ENCODE measurements at regions not wholly inside any gene's neighbourhood (a gene's known extent, or its start where the extent isn't known, plus 50 kb on each side); places are given as distances from the start of the nearest gene placed in this dataset.
A peak's percentile ranks its signal among the peaks of the same experiment; 100 is the strongest.

DNA sequence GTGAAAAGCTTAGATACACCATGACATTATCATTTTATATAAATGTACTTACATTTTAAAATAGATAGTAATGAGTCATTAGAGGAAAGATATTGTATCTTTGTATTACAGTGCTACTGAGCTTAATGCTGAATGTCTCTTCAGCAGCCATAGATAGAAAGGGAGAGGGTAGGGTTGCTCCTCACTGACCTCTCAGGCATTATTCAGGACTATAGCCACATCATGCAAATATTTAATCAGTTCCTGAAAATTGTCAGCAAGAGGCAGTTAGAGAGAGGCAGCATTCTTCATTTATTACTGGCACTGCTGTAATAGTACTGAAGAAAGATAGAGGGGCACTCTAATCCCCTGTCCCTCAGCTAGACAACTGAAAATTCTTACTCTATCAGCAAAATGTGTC lies 242.0 kb upstream of the TANK start:
- no peak overlapping the region for H3K4me3 ChIP-seq
- no peak for DNase-seq (ENCODE audit: low spot score in 2 of 2)

DNA sequence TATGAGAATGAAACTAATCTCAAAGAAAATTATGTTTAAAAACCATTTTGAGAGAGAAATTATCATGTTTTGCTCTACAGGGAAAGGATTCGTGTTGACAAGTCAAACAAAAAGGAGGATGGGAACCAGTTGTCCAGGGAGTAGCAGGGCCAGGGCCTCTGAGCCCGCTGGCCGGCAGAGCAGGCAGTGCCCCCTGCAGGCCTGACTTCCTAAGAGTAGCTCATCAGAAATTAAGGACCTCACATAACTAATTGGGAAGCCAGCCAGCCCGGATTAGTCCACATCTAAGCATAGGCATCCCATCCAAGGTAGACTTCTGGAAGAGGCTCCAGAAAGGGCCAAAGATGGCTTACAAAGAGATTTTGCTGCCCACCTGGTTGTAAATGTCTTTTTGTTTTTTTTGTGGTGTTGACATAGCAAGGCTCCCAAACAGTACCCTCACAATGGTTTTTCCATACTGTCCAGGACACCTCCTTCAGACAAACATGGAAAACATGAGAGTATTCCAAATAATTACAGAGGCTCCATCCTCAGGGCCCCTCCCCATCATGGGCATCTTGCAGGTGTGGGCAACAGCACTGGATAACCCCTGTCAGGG lies 241.2 kb upstream of the TANK start:
- in situ Hi-C loops (cut with MboI; ENCODE audit: low sequenced_read_pairs), result no loop called here
- Histone ChIP-seq H3K27me3 (ENCODE audit: low read depth) (no peaks in the 10 kb centered on the region), H3K9me3 (no peaks in the 10 kb centered on the region), H3K4me1 (peaks cover 22% of the 10 kb centered on the region), H3K4me3 (no peak overlapping the region), H3K36me3 (replicated peaks) (no peaks in the 10 kb centered on the region)
- peak; percentile 42 to 72 for DNase-seq (ENCODE audit: low spot score in 2 of 2)

More for the DNA sequence above, 242.0 kb upstream of the TANK start:
- Histone ChIP-seq H3K27me3 (ENCODE audit: low read depth) (no peaks in the 10 kb centered on the region), H3K9me3 (no peaks in the 10 kb centered on the region), H3K36me3 (replicated peaks) (no peaks in the 10 kb centered on the region), H3K4me1 (peaks cover 30% of the 10 kb centered on the region)
- in situ Hi-C loops (cut with MboI; ENCODE audit: low sequenced_read_pairs), result no loop called here

DNA sequence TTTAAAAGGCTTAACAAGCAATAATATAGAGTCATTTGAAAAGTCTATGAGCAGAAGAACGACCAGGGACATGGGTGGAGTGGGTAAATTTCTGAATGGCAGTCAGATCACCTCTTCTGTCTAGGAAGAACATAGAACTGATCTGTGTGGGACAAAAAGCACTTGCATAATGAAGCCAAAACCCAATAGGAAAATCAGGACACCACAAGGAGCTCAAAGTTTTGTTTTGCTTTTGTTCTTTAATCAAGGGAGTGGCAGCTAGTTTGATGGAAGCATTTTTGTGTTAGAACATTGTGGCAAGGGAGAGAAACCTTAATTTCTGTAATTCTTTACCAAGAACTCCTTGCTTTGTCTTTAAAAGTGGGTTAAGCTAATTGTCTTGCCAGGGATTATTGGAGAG lies 240.2 kb upstream of the TANK start:
- no peak for DNase-seq (ENCODE audit: low spot score in 2 of 2)

DNA sequence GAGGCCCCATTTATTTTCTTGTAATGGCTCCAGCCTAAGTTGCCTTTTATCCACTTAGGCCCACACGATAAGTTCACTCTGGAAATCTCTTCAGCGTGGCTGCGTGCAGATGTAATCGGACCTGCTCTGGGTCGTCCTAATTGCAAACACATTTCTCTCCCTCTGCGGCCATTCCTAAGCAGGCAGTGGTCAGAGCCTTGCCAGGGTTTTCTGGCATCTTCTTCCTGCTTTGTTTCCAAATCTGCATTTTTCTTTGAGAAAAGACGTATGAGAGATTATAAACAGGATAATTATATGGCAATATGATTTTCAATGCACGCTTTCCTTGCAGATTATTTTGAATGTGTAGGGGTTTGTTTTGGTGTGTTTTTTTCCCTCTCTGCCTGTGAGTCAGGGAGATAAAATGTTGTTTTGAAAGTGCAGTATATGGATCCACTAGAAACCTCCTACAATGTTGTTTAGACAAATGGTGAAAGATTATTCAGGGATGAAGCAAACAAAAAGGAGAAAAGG lies 239.4 kb upstream of the TANK start:
- Histone ChIP-seq H3K4me1 (peaks cover 32% of the 10 kb centered on the region), H3K4me3 (no peak overlapping the region), H3K27me3 (ENCODE audit: low read depth) (no peaks in the 10 kb centered on the region), H3K9me3 (no peaks in the 10 kb centered on the region), H3K36me3 (replicated peaks) (no peaks in the 10 kb centered on the region)
- in situ Hi-C loops (cut with MboI; ENCODE audit: low sequenced_read_pairs), result no loop called here
- DNase-seq (ENCODE audit: low spot score in 2 of 2), result no peak

More for the DNA sequence above, 240.2 kb upstream of the TANK start:
- H3K27me3 ChIP-seq (ENCODE audit: low read depth), result no peaks in the 10 kb centered on the region
- H3K4me3 ChIP-seq, result no peak overlapping the region
- in situ Hi-C loops (cut with MboI; ENCODE audit: low sequenced_read_pairs), result no loop called here
- H3K4me1 ChIP-seq, result peaks cover 24% of the 10 kb centered on the region
- no peaks in the 10 kb centered on the region for H3K9me3 ChIP-seq
- no peaks in the 10 kb centered on the region for H3K36me3 ChIP-seq (replicated peaks)

DNA sequence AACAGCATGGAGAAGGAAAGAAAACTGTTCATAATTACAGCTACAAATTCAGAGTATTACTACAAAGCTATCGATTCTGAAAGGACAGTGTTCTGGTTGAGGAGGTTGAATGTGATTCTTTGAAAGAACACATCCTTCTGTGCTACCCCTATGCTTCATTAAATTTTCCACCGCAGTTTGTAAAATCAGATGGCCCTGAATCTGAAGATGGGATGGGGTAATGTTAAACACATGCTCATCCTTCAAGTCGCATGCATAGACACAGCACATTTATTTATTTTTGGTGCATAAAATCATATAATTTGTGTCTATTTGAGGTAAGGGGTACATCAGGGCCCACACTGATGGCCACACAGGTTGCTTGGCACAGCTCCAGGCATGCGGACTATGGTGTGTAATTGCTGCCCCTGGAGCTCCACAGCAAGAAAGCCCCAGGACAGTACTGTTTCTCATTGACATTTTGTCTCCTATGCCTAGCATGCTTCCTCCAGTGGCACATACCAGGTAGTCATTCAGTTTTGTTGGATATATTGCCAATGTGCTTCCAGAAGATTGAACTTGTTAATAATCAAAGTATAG lies 238.8 kb upstream of the TANK start:
- no peaks in the 10 kb centered on the region for H3K36me3 ChIP-seq (replicated peaks)
- no peaks in the 10 kb centered on the region for H3K27me3 ChIP-seq (ENCODE audit: low read depth)
- H3K9me3 ChIP-seq, result no peaks in the 10 kb centered on the region
- peaks cover 33% of the 10 kb centered on the region for H3K4me1 ChIP-seq
- in situ Hi-C loops (cut with MboI; ENCODE audit: low sequenced_read_pairs), result no loop called here
- no peak overlapping the region for H3K4me3 ChIP-seq
- no peak for DNase-seq (ENCODE audit: low spot score in 2 of 2)

DNA sequence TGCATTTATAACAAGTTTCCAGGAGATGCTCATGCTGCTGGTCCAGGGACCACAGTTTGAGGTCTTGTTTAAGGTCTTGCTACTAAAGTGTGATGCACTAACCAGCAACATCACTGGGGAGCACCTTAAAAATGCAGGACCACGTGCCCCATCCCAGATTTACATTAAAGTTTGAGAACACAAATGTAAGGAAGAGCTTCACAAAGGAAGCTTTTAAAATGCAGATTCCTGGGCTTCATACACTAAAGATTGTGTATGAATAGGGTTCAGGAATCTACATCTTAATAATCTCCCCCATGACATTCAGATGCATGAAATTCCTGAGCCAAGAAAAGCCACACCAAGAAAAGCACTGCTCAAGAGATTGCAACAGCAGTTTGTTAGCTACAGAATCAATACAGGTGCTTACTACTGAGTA lies 235.3 kb upstream of the TANK start:
- H3K9me3 ChIP-seq, result no peaks in the 10 kb centered on the region
- H3K27me3 ChIP-seq (ENCODE audit: low read depth), result no peaks in the 10 kb centered on the region
- H3K36me3 ChIP-seq (replicated peaks), result no peaks in the 10 kb centered on the region
- no peak overlapping the region for H3K4me3 ChIP-seq
- H3K4me1 ChIP-seq, result peaks cover 42% of the 10 kb centered on the region
- peak; percentile 61 to 91 for DNase-seq (ENCODE audit: low spot score in 2 of 2)
- in situ Hi-C loops (cut with MboI; ENCODE audit: low sequenced_read_pairs), result no loop called here

DNA sequence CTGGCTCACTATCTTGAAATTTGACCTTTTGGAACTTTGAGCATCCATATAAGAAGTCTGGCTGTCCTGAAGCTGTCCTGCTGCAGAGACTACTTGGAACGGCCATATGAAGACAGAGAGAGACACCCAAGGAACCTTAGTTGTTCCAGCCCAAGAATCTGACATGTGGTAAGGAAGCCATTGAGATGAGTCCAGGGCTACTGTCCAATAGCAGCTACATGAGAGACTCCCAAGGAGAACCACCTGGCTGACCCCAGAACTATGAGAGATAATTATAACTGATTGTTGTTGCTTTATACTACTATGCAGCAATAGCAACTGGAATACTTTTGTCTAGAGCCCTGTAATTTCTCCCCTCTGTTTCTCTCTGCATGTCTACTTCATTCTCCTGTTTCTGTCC lies 234.3 kb upstream of the TANK start:
- DNase-seq (ENCODE audit: low spot score in 2 of 2), result no peak
- Histone ChIP-seq H3K9me3 (no peaks in the 10 kb centered on the region), H3K4me1 (peaks cover 32% of the 10 kb centered on the region), H3K27me3 (ENCODE audit: low read depth) (no peaks in the 10 kb centered on the region), H3K4me3 (no peak overlapping the region), H3K36me3 (replicated peaks) (no peaks in the 10 kb centered on the region)
- in situ Hi-C loops (cut with MboI; ENCODE audit: low sequenced_read_pairs), result no loop called here

DNA sequence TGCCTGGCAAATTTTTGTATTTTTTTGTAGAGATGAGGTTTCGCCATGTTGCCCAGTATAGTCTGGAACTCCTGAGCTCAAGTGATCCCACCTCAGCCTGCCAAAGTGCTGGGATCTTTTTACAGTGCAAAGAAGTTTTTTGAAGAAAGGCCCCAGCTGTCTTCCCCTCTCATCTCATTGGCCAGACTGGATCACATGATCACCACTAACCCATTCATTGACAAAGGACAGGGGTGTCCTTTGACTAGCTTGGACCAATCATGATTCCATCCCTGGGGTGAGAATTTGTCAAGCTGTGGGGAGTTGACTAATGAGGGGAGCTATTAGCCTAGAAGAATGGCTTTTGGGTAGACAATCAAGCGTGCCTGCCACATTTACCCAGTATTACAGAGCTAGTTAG lies 232.9 kb upstream of the TANK start:
- Histone ChIP-seq H3K4me3 (no peak overlapping the region), H3K4me1 (peaks cover 28% of the 10 kb centered on the region), H3K36me3 (replicated peaks) (no peaks in the 10 kb centered on the region), H3K9me3 (no peaks in the 10 kb centered on the region), H3K27me3 (ENCODE audit: low read depth) (no peaks in the 10 kb centered on the region)
- DNase-seq (ENCODE audit: low spot score in 2 of 2), result no peak
- in situ Hi-C loops (cut with MboI; ENCODE audit: low sequenced_read_pairs), result no loop called here

DNA sequence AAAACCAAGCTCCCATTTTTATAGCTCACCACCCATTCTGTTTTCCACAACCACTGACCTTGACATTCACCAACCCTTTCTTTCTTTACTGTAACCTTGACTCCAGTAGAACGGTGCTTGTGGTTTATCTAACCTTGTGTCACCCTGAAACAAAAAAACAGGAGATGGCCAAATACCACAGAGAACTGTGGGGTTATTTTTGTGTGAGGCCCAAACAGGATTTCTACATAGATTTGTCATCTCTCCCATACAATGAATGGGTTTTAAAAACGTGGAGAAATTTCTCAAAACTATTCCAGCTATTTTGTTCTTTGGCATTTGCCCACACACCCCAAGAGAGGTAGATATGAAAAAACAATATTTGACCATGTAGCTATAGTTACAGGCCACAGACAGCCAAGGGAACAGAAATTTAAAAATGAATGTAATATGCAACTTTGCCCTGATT lies 231.3 kb upstream of the TANK start:
- in situ Hi-C loops (cut with MboI; ENCODE audit: low sequenced_read_pairs), result no loop called here
- Histone ChIP-seq H3K9me3 (no peaks in the 10 kb centered on the region), H3K4me3 (no peak overlapping the region), H3K4me1 (peaks cover 28% of the 10 kb centered on the region), H3K36me3 (replicated peaks) (no peaks in the 10 kb centered on the region), H3K27me3 (ENCODE audit: low read depth) (no peaks in the 10 kb centered on the region)
- DNase-seq (ENCODE audit: low spot score in 2 of 2), result no peak

DNA sequence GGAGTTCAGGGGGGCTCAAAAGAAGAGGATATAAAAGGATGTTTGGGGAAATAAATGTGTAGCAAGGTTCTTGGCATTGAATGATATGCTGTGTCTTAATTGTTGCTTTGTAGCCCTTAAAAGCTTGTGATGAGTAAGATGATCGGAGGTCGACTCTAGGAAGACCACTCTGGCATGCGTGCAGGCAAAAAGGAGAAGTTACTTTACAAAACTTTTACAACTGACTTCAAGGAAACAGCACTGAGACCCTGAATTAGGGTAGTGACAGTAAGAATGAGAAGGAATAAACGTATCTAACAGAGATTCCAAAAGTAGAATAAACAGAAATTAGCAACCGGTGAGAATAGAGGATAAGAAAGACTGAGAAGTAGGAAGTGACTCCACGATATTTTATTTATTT lies 228.7 kb upstream of the TANK start:
- peaks cover 12% of the 10 kb centered on the region for H3K4me1 ChIP-seq
- DNase-seq (ENCODE audit: low spot score in 2 of 2), result no peak
- in situ Hi-C loops (cut with MboI; ENCODE audit: low sequenced_read_pairs), result no loop called here

DNA sequence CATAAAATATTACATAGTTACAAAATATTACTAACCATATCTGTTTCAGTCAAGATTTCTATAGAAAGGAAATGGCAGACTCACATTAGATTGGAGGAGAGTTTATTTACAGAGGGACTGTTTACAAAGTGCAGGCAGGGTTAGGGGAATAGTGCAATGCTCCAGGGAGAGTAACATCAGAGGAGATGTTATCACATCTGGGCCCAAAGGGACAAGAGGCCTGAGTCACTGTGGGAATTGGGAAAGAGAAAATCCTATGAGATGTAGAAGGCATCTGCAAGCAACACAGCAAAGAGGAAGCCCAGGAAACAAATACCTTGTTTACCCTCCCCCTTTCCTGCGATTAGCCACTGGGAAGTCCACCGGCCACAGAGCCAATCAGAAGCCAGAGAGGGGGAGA lies 227.3 kb upstream of the TANK start:
- no peak for DNase-seq (ENCODE audit: low spot score in 2 of 2)
- H3K36me3 ChIP-seq (replicated peaks), result no peaks in the 10 kb centered on the region
- in situ Hi-C loops (cut with MboI; ENCODE audit: low sequenced_read_pairs), result no loop called here

More for the DNA sequence above, 228.7 kb upstream of the TANK start:
- Histone ChIP-seq H3K36me3 (replicated peaks) (no peaks in the 10 kb centered on the region), H3K27me3 (ENCODE audit: low read depth) (no peaks in the 10 kb centered on the region), H3K4me3 (no peak overlapping the region), H3K9me3 (no peaks in the 10 kb centered on the region)

DNA sequence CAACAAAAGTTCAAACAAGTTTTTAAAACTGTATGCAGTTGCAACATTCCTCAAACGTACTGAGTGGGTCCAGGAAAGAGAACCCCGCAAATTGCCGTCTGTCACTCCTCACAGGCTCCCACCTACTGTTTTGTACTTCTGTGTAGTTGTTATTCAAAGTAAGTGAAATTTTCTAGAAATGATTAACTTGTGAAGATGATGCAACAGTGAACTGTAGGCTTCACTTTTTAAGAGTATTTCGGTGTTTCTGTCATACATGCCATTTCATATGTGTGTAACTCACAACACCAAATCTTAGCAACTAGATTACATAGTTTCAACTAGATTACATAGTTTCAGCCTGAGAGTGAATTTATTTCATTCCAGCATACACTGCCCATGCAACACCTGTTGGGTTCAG lies 226.0 kb upstream of the TANK start:
- in situ Hi-C loops (cut with MboI; ENCODE audit: low sequenced_read_pairs), result no loop called here
- no peak overlapping the region for H3K4me3 ChIP-seq
- no peaks in the 10 kb centered on the region for H3K36me3 ChIP-seq (replicated peaks)
- no peaks in the 10 kb centered on the region for H3K27me3 ChIP-seq (ENCODE audit: low read depth)
- peaks cover 4% of the 10 kb centered on the region for H3K4me1 ChIP-seq
- DNase-seq (ENCODE audit: low spot score in 2 of 2), result no peak
- no peaks in the 10 kb centered on the region for H3K9me3 ChIP-seq

More for the DNA sequence above, 227.3 kb upstream of the TANK start:
- Histone ChIP-seq H3K9me3 (no peaks in the 10 kb centered on the region), H3K4me3 (no peak overlapping the region), H3K4me1 (peaks cover 12% of the 10 kb centered on the region), H3K27me3 (ENCODE audit: low read depth) (no peaks in the 10 kb centered on the region)

DNA sequence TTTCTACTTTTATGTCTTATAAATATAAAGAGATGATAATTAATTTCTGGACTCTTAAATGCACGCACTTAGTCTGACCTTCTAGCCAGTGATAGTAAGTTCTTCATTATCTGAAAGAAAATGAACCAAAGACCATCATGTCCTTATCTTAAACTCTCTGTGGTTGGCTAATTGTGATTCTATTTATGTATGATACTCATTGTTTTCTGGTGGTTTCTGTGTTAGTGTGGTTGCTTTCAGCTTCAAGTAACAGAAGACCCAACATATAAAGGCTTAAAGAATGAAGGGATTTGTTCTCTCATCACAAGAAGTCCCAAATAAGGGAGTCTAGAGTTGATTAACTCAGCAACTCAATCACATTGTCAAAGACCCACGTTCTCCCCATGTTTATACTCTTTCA lies 225.2 kb upstream of the TANK start:
- Histone ChIP-seq H3K36me3 (replicated peaks) (no peaks in the 10 kb centered on the region), H3K4me1 (no peaks in the 10 kb centered on the region)

DNA sequence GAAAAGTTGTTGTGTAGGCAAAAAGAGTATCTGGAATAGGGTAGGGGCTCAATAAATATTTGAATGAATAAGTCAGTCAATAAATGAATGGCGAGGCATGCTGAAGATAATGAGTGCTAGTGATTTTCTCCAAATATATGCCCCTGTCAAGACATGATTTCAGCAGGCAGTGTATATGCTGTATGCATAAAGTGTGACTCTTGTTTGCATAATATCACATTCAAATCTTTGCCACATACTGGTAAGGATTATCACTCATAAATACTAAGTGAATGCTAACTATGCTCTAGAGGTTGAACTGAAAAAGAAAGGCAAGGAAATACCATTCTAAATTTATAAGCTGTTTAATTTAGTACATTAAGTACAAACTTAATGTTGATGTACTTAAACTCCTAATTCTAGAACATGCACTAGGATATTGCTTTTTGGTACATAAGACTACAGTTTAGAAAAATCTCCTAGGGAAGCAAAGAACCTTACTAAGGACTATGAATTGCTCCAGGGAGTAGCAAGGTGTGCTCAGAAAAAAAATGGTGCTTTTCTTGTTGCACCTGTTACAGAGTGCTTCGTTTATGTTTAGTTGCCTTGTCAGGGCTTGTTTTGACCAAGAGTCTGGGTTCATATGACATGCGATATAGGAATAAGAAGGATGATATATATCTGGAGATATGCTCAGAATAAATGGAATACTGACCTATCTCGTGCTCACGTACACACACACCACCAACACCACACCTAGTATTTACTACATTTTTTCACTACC lies 224.0 kb upstream of the TANK start:
- DNase-seq (ENCODE audit: low spot score in 2 of 2), result no peak
- Histone ChIP-seq H3K27me3 (ENCODE audit: low read depth) (no peaks in the 10 kb centered on the region), H3K4me1 (peaks cover 9% of the 10 kb centered on the region), H3K9me3 (no peaks in the 10 kb centered on the region), H3K4me3 (no peak overlapping the region), H3K36me3 (replicated peaks) (no peaks in the 10 kb centered on the region)
- in situ Hi-C loops (cut with MboI; ENCODE audit: low sequenced_read_pairs), result no loop called here

More for the DNA sequence above, 225.2 kb upstream of the TANK start:
- Histone ChIP-seq H3K27me3 (ENCODE audit: low read depth) (no peaks in the 10 kb centered on the region), H3K4me3 (no peak overlapping the region), H3K9me3 (no peaks in the 10 kb centered on the region)
- no peak for DNase-seq (ENCODE audit: low spot score in 2 of 2)
- in situ Hi-C loops (cut with MboI; ENCODE audit: low sequenced_read_pairs), result no loop called here

Measured in HAP-1 (cell line).